ENCODE measurements at regions not wholly inside any gene's neighbourhood (a gene's known extent, or its start where the extent isn't known, plus 50 kb on each side); places are given as distances from the start of the nearest gene placed in this dataset.

DNA sequence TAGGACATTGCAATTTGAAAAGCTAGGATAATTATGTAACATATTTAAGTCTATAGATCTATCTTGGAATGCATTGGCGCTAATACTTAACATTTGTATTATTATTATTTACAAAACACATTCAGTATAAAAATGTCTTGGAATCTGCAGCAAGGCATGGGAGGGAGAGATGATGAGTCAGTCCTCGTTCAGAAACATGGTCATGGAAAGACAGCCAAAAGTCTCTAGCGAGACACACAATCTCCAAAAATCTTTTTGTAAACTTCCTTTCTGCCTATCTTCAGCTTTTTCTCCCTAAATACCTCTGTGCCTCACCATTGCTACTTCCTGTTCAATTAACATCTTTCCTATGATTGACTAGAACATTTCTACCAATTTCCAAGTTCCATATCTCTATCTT lies 188.4 kb upstream of the CACNA2D1 start:
- DNase-seq (ENCODE audit: low spot score) (no peak), ATAC-seq (no peak)
- ChIA-PET POLR2A (no interaction called here), CTCF (no interaction called here)
- H3K4me1 Mint-ChIP-seq: no peaks in the 10 kb centered on the region
- no peak overlapping the region for H3K27ac Mint-ChIP-seq
- no peak for TF ChIP-seq ATF1 (CRISPR knock-in tag; IDR thresholded peaks at IDR 0.05)
- TF ChIP-seq FOXP4 (CRISPR knock-in tag; IDR thresholded peaks at IDR 0.05): no peak
- no peak for TF ChIP-seq E2F5 (CRISPR knock-in tag; IDR thresholded peaks at IDR 0.05)
- TF ChIP-seq, protein P1, sequence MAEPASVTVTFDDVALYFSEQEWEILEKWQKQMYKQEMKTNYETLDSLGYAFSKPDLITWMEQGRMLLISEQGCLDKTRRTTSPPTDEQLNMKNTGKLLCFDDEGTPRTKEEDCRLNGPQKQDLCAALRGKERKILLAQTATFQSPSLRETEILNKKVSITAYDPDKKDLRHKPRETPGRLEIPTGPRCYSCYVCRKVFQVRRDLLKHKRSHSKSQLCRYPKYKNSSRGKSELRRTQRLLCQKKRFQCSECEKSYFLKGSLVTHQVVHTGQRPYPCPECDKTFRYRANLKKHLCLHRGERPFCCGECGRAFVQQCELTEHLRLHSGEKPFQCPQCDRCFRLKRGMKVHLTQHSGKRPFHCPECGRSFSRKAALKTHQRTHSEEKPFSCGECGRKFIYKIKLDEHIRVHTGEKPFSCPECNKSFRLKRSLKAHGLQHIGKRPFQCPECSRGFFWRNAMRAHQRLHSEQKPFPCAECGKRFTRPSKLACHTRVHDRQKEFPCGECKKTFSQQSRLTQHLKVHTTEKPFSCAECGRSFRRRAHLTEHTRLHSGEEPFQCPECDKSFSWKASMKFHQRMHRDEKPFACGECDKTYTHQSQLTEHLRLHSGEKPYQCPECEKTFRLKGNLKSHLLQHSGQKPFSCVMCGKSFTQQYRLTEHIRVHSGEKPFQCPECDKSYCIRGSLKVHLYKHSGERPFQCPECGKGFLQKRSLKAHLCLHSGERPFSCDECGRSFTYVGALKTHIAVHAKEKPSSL (CRISPR knock-in tag; conservative IDR thresholded peaks at IDR 0.05): no peak
- TF ChIP-seq ATF6 (CRISPR knock-in tag; IDR thresholded peaks at IDR 0.05): no peak
- TF ChIP-seq, protein P2, sequence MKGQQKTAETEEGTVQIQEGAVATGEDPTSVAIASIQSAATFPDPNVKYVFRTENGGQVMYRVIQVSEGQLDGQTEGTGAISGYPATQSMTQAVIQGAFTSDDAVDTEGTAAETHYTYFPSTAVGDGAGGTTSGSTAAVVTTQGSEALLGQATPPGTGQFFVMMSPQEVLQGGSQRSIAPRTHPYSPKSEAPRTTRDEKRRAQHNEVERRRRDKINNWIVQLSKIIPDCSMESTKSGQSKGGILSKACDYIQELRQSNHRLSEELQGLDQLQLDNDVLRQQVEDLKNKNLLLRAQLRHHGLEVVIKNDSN (CRISPR knock-in tag; IDR thresholded peaks at IDR 0.05): no peak
- TF ChIP-seq USF2 (CRISPR knock-in tag; IDR thresholded peaks at IDR 0.05): no peak
- no peak for TF ChIP-seq FOXP1 (CRISPR knock-in tag; IDR thresholded peaks at IDR 0.05; ENCODE audit: borderline replicate concordance)
- no peak for TF ChIP-seq ZNF416 (CRISPR knock-in tag; IDR thresholded peaks at IDR 0.05)
- TF ChIP-seq TEAD4 (CRISPR knock-in tag; IDR thresholded peaks at IDR 0.05): no peak
- no peak for TF ChIP-seq RELA (CRISPR knock-in tag; IDR thresholded peaks at IDR 0.05; ENCODE audit: borderline replicate concordance)
- no peak for TF ChIP-seq ZNF263 (CRISPR knock-in tag; IDR thresholded peaks at IDR 0.05; ENCODE audit: low read depth)
- TF ChIP-seq ATF2 (CRISPR knock-in tag; IDR thresholded peaks at IDR 0.05; ENCODE audit: borderline replicate concordance, low read depth): no peak
- no peak for TF ChIP-seq ERG (CRISPR knock-in tag; IDR thresholded peaks at IDR 0.05)
- no peak overlapping the region for H3K4me3 Mint-ChIP-seq
- peaks cover 10% of the 10 kb centered on the region for H3K9me3 Mint-ChIP-seq
- H3K36me3 Mint-ChIP-seq: no peaks in the 10 kb centered on the region; the same call in 1 of the 2 replicates
- no peaks in the 10 kb centered on the region for H3K27me3 Mint-ChIP-seq (ENCODE audit: low read depth)
